ENCODE measurements at regions not wholly inside any gene's neighbourhood (a gene's known extent, or its start where the extent isn't known, plus 50 kb on each side); places are given as distances from the start of the nearest gene placed in this dataset.

- no peak for TF ChIP-seq EZH2phosphoT487 (IDR thresholded peaks at IDR 0.05; ENCODE audit: low read depth)
- TF ChIP-seq CTCF (IDR thresholded peaks at IDR 0.05; ENCODE audit: low read depth, low read length), result no peak
- Histone ChIP-seq H3K4me1 (ENCODE audit: low read length) (peaks cover 15% of the 10 kb centered on the region), H3K9me3 (ENCODE audit: insufficient read depth, low read length) (no peaks in the 10 kb centered on the region), H3K27ac (ENCODE audit: low read length) (no peak overlapping the region), H3K4me2 (ENCODE audit: low read length) (no peak overlapping the region), H4K20me1 (ENCODE audit: insufficient read depth, low read length) (no peaks in the 10 kb centered on the region), H3K9ac (ENCODE audit: low read length) (no peak overlapping the region), H3K36me3 (replicated peaks; ENCODE audit: low read depth, low read length) (no peaks in the 10 kb centered on the region), H3K4me3 (ENCODE audit: low read length) (no peak overlapping the region), H3K27me3 (ENCODE audit: low read depth, low read length) (no peaks in the 10 kb centered on the region), H2AFZ (ENCODE audit: low read depth, low read length) (no peak overlapping the region), H3K79me2 (ENCODE audit: low read length) (no peaks in the 10 kb centered on the region)
Observed at GRCh38 chr1:106680776-106681344, 375.6 kb upstream of the PRMT6 start.

- Histone ChIP-seq H3K9me3 (ENCODE audit: insufficient read depth, low read length) (no peaks in the 10 kb centered on the region), H3K4me1 (ENCODE audit: low read length) (peaks cover 15% of the 10 kb centered on the region), H3K4me2 (ENCODE audit: low read length) (no peak overlapping the region), H3K4me3 (ENCODE audit: low read length) (no peak overlapping the region), H2AFZ (ENCODE audit: low read depth, low read length) (no peak overlapping the region), H4K20me1 (ENCODE audit: insufficient read depth, low read length) (no peaks in the 10 kb centered on the region), H3K79me2 (ENCODE audit: low read length) (no peaks in the 10 kb centered on the region), H3K9ac (ENCODE audit: low read length) (no peak overlapping the region), H3K27me3 (ENCODE audit: low read depth, low read length) (no peaks in the 10 kb centered on the region), H3K36me3 (replicated peaks; ENCODE audit: low read depth, low read length) (no peaks in the 10 kb centered on the region), H3K27ac (ENCODE audit: low read length) (no peak overlapping the region)
- no peak for TF ChIP-seq EZH2phosphoT487 (IDR thresholded peaks at IDR 0.05; ENCODE audit: low read depth)
- TF ChIP-seq CTCF (IDR thresholded peaks at IDR 0.05; ENCODE audit: low read depth, low read length), result no peak
Observed at GRCh38 chr1:106681939-106682522, 374.4 kb upstream of the PRMT6 start.

- H3K4me1 ChIP-seq (ENCODE audit: low read length), result peaks cover 8% of the 10 kb centered on the region
- no peaks in the 10 kb centered on the region for H3K27me3 ChIP-seq (ENCODE audit: low read depth, low read length)
- no peak overlapping the region for H3K9ac ChIP-seq (ENCODE audit: low read length)
- no peak overlapping the region for H2AFZ ChIP-seq (ENCODE audit: low read depth, low read length)
- no peak overlapping the region for H3K4me2 ChIP-seq (ENCODE audit: low read length)
- no peaks in the 10 kb centered on the region for H3K9me3 ChIP-seq (ENCODE audit: insufficient read depth, low read length)
- no peaks in the 10 kb centered on the region for H4K20me1 ChIP-seq (ENCODE audit: insufficient read depth, low read length)
- no peak overlapping the region for H3K4me3 ChIP-seq (ENCODE audit: low read length)
- TF ChIP-seq CTCF (IDR thresholded peaks at IDR 0.05; ENCODE audit: low read depth, low read length) (no peak), EZH2phosphoT487 (IDR thresholded peaks at IDR 0.05; ENCODE audit: low read depth) (no peak)
- no peaks in the 10 kb centered on the region for H3K79me2 ChIP-seq (ENCODE audit: low read length)
- no peaks in the 10 kb centered on the region for H3K36me3 ChIP-seq (replicated peaks; ENCODE audit: low read depth, low read length)
- no peak overlapping the region for H3K27ac ChIP-seq (ENCODE audit: low read length)
Observed at GRCh38 chr1:106688446-106688845, 368.0 kb upstream of the PRMT6 start.

- Histone ChIP-seq H3K27me3 (ENCODE audit: low read depth, low read length) (no peaks in the 10 kb centered on the region), H2AFZ (ENCODE audit: low read depth, low read length) (no peak overlapping the region), H4K20me1 (ENCODE audit: insufficient read depth, low read length) (no peaks in the 10 kb centered on the region), H3K36me3 (replicated peaks; ENCODE audit: low read depth, low read length) (no peaks in the 10 kb centered on the region), H3K4me3 (ENCODE audit: low read length) (no peak overlapping the region), H3K79me2 (ENCODE audit: low read length) (no peaks in the 10 kb centered on the region), H3K4me2 (ENCODE audit: low read length) (no peak overlapping the region), H3K27ac (ENCODE audit: low read length) (no peak overlapping the region), H3K9ac (ENCODE audit: low read length) (no peak overlapping the region), H3K4me1 (ENCODE audit: low read length) (no peaks in the 10 kb centered on the region), H3K9me3 (ENCODE audit: insufficient read depth, low read length) (no peaks in the 10 kb centered on the region)
- TF ChIP-seq CTCF (IDR thresholded peaks at IDR 0.05; ENCODE audit: low read depth, low read length) (no peak), EZH2phosphoT487 (IDR thresholded peaks at IDR 0.05; ENCODE audit: low read depth) (no peak)
Observed at GRCh38 chr1:106698660-106699059, 357.8 kb upstream of the PRMT6 start.

Measured in OCI-LY3 (cell line).